ENCODE measurements at regions not wholly inside any gene's neighbourhood (a gene's known extent, or its start where the extent isn't known, plus 50 kb on each side); places are given as distances from the start of the nearest gene placed in this dataset.

GRCh38 chr15:50828610-50829206, 63.2 kb upstream of the SPPL2A start:
- FAIRE-seq (no peak), DNase-seq (peak; percentile 75 to 79)
- no peak overlapping the region for H3K4me3 ChIP-seq (ENCODE audit: low read depth in 1 of 3, low read length in 3 of 3)
- H3K27ac ChIP-seq (ENCODE audit: low read depth in 1 of 3, low read length in 2 of 3) = no peak overlapping the region
- 15 to 31% (median 18%) methylated on average over 4 of the region's 4 CpGs for WGBS, 3 donors
- H3K36me3 ChIP-seq (ENCODE audit: control insufficient read depth in 3 of 3, insufficient read depth in 2 of 3, low read depth in 1 of 3, low read length in 3 of 3) = no peaks in the 10 kb centered on the region
- H3K27me3 ChIP-seq (ENCODE audit: control insufficient read depth in 3 of 3, insufficient read depth in 3 of 3, low read length in 3 of 3) = no peaks in the 10 kb centered on the region
- peaks cover 0 to 2% (median 0%) of the 10 kb centered on the region in 3 donors for H3K4me1 ChIP-seq (ENCODE audit: control insufficient read depth in 3 of 3, insufficient read depth in 2 of 3, low read depth in 1 of 3, low read length in 2 of 3)
- no peaks in the 10 kb centered on the region for H3K9me3 ChIP-seq (ENCODE audit: control insufficient read depth in 2 of 2, insufficient read depth in 1 of 2, low read depth in 1 of 2, low read length in 1 of 2)

- H3K27me3 ChIP-seq (ENCODE audit: control insufficient read depth in 3 of 3, insufficient read depth in 3 of 3, low read length in 3 of 3) = no peaks in the 10 kb centered on the region
- peaks cover 0 to 2% (median 0%) of the 10 kb centered on the region in 3 donors for H3K4me1 ChIP-seq (ENCODE audit: control insufficient read depth in 3 of 3, insufficient read depth in 2 of 3, low read depth in 1 of 3, low read length in 2 of 3)
- DNase-seq (no peak), FAIRE-seq (no peak)
- H3K9me3 ChIP-seq (ENCODE audit: control insufficient read depth in 2 of 2, insufficient read depth in 1 of 2, low read depth in 1 of 2, low read length in 1 of 2) = no peaks in the 10 kb centered on the region
- H3K36me3 ChIP-seq (ENCODE audit: control insufficient read depth in 3 of 3, insufficient read depth in 2 of 3, low read depth in 1 of 3, low read length in 3 of 3) = no peaks in the 10 kb centered on the region
- H3K27ac ChIP-seq (ENCODE audit: low read depth in 1 of 3, low read length in 2 of 3) = no peak overlapping the region
- WGBS, 3 donors = 58 to 68% (median 68%) methylated on average over 1 of the region's 1 CpG
- H3K4me3 ChIP-seq (ENCODE audit: low read depth in 1 of 3, low read length in 3 of 3) = no peak overlapping the region
Observed at GRCh38 chr15:50825946-50826345, 60.4 kb upstream of the SPPL2A start.

DNA sequence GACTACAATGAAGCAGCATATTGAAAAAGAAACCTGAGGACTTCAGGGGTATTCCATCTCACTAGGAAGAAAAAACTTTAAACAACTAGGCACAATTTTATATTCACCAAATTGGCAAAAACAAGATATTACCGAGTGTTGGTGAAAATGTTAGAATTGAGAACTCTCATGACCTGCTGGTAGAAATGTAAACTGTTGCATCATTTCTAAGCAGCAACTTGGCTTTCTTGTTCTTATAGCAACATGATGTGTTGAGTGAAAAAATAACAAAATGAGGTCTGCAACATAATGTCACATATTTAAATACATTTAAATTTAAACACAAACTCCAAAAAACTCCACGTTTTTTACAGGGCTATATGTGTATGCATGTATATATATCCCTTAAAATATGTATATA, 59.0 kb upstream of the SPPL2A start:
- Histone ChIP-seq H3K27ac (ENCODE audit: low read depth in 1 of 3, low read length in 2 of 3) (no peak overlapping the region), H3K9me3 (ENCODE audit: control insufficient read depth in 2 of 2, insufficient read depth in 1 of 2, low read depth in 1 of 2, low read length in 1 of 2) (no peaks in the 10 kb centered on the region), H3K4me3 (ENCODE audit: low read depth in 1 of 3, low read length in 3 of 3) (no peak overlapping the region), H3K4me1 (ENCODE audit: control insufficient read depth in 3 of 3, insufficient read depth in 2 of 3, low read depth in 1 of 3, low read length in 2 of 3) (peaks cover 0 to 2% (median 0%) of the 10 kb centered on the region in 3 donors), H3K27me3 (ENCODE audit: control insufficient read depth in 3 of 3, insufficient read depth in 3 of 3, low read length in 3 of 3) (no peaks in the 10 kb centered on the region), H3K36me3 (ENCODE audit: control insufficient read depth in 3 of 3, insufficient read depth in 2 of 3, low read depth in 1 of 3, low read length in 3 of 3) (no peaks in the 10 kb centered on the region)
- 69 to 80% (median 79%) methylated on average over 2 of the region's 2 CpGs for WGBS, 3 donors
- DNase-seq = no peak
- FAIRE-seq = no peak

DNA sequence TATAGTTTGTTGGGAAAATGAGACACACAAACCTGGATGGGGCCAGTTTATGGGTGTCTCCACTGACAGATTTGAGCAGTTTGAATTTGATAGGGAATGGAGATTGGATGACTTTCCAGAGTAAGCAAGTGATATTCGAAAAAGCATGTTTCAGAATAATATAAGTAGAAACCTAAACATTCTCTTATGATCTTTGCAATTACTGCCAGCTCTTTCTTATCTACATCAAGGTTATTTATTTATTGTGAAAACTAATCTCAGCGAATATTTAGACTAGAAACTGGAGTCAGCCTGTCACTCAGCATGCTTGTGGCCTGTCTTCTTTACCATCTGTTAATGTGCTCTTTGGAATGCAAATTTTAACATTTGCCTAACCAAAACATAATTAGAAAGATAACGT, 57.8 kb upstream of the SPPL2A start:
- Histone ChIP-seq H3K9me3 (ENCODE audit: control insufficient read depth in 2 of 2, insufficient read depth in 1 of 2, low read depth in 1 of 2, low read length in 1 of 2) (no peaks in the 10 kb centered on the region), H3K4me1 (ENCODE audit: control insufficient read depth in 3 of 3, insufficient read depth in 2 of 3, low read depth in 1 of 3, low read length in 2 of 3) (no peaks in the 10 kb centered on the region), H3K36me3 (ENCODE audit: control insufficient read depth in 3 of 3, insufficient read depth in 2 of 3, low read depth in 1 of 3, low read length in 3 of 3) (no peaks in the 10 kb centered on the region), H3K27me3 (ENCODE audit: control insufficient read depth in 3 of 3, insufficient read depth in 3 of 3, low read length in 3 of 3) (no peaks in the 10 kb centered on the region), H3K4me3 (ENCODE audit: low read depth in 1 of 3, low read length in 3 of 3) (no peak overlapping the region), H3K27ac (ENCODE audit: low read depth in 1 of 3, low read length in 2 of 3) (no peak overlapping the region)
- FAIRE-seq = no peak
- WGBS, 3 donors = 28 to 43% (median 42%) methylated on average over 3 of the region's 3 CpGs
- DNase-seq = no peak

GRCh38 chr15:50821476-50821875, 56.0 kb upstream of the SPPL2A start:
- no peak for DNase-seq
- H3K4me1 ChIP-seq (ENCODE audit: control insufficient read depth in 3 of 3, insufficient read depth in 2 of 3, low read depth in 1 of 3, low read length in 2 of 3) = no peaks in the 10 kb centered on the region
- FAIRE-seq = no peak
- H3K36me3 ChIP-seq (ENCODE audit: control insufficient read depth in 3 of 3, insufficient read depth in 2 of 3, low read depth in 1 of 3, low read length in 3 of 3) = no peaks in the 10 kb centered on the region
- H3K4me3 ChIP-seq (ENCODE audit: low read depth in 1 of 3, low read length in 3 of 3) = no peak overlapping the region
- H3K9me3 ChIP-seq (ENCODE audit: control insufficient read depth in 2 of 2, insufficient read depth in 1 of 2, low read depth in 1 of 2, low read length in 1 of 2) = no peaks in the 10 kb centered on the region
- 71 to 93% (median 76%) methylated on average over 3 of the region's 3 CpGs for WGBS, 3 donors
- H3K27me3 ChIP-seq (ENCODE audit: control insufficient read depth in 3 of 3, insufficient read depth in 3 of 3, low read length in 3 of 3) = no peaks in the 10 kb centered on the region
- no peak overlapping the region for H3K27ac ChIP-seq (ENCODE audit: low read depth in 1 of 3, low read length in 2 of 3)

- Histone ChIP-seq H3K27me3 (ENCODE audit: control insufficient read depth in 3 of 3, insufficient read depth in 3 of 3, low read length in 3 of 3) (no peaks in the 10 kb centered on the region), H3K4me3 (ENCODE audit: low read depth in 1 of 3, low read length in 3 of 3) (no peak overlapping the region), H3K27ac (ENCODE audit: low read depth in 1 of 3, low read length in 2 of 3) (no peak overlapping the region), H3K9me3 (ENCODE audit: control insufficient read depth in 2 of 2, insufficient read depth in 1 of 2, low read depth in 1 of 2, low read length in 1 of 2) (no peaks in the 10 kb centered on the region), H3K36me3 (ENCODE audit: control insufficient read depth in 3 of 3, insufficient read depth in 2 of 3, low read depth in 1 of 3, low read length in 3 of 3) (no peaks in the 10 kb centered on the region), H3K4me1 (ENCODE audit: control insufficient read depth in 3 of 3, insufficient read depth in 2 of 3, low read depth in 1 of 3, low read length in 2 of 3) (no peaks in the 10 kb centered on the region)
- DNase-seq (no peak), FAIRE-seq (no peak)
- 87 to 93% (median 89%) methylated on average over 6 of the region's 6 CpGs for WGBS, 3 donors
Observed at GRCh38 chr15:50820808-50821382, 55.4 kb upstream of the SPPL2A start.

GRCh38 chr15:50819344-50819743, 53.8 kb upstream of the SPPL2A start:
- FAIRE-seq = no peak
- H3K4me1 ChIP-seq (ENCODE audit: control insufficient read depth in 3 of 3, insufficient read depth in 2 of 3, low read depth in 1 of 3, low read length in 2 of 3) = no peaks in the 10 kb centered on the region
- H3K27me3 ChIP-seq (ENCODE audit: control insufficient read depth in 3 of 3, insufficient read depth in 3 of 3, low read length in 3 of 3) = no peaks in the 10 kb centered on the region
- H3K36me3 ChIP-seq (ENCODE audit: control insufficient read depth in 3 of 3, insufficient read depth in 2 of 3, low read depth in 1 of 3, low read length in 3 of 3) = no peaks in the 10 kb centered on the region
- no peak overlapping the region for H3K27ac ChIP-seq (ENCODE audit: low read depth in 1 of 3, low read length in 2 of 3)
- H3K9me3 ChIP-seq (ENCODE audit: control insufficient read depth in 2 of 2, insufficient read depth in 1 of 2, low read depth in 1 of 2, low read length in 1 of 2) = no peaks in the 10 kb centered on the region
- DNase-seq = no peak
- no peak overlapping the region for H3K4me3 ChIP-seq (ENCODE audit: low read depth in 1 of 3, low read length in 3 of 3)

- no peaks in the 10 kb centered on the region for H3K27me3 ChIP-seq (ENCODE audit: control insufficient read depth in 3 of 3, insufficient read depth in 3 of 3, low read length in 3 of 3)
- no peak overlapping the region for H3K4me3 ChIP-seq (ENCODE audit: low read depth in 1 of 3, low read length in 3 of 3)
- FAIRE-seq = no peak
- 29 to 61% (median 36%) methylated on average over 5 of the region's 5 CpGs for WGBS, 3 donors
- peak; percentile 56 to 89 for DNase-seq
- H3K36me3 ChIP-seq (ENCODE audit: control insufficient read depth in 3 of 3, insufficient read depth in 2 of 3, low read depth in 1 of 3, low read length in 3 of 3) = no peaks in the 10 kb centered on the region
- no peaks in the 10 kb centered on the region for H3K4me1 ChIP-seq (ENCODE audit: control insufficient read depth in 3 of 3, insufficient read depth in 2 of 3, low read depth in 1 of 3, low read length in 2 of 3)
- no peaks in the 10 kb centered on the region for H3K9me3 ChIP-seq (ENCODE audit: control insufficient read depth in 2 of 2, insufficient read depth in 1 of 2, low read depth in 1 of 2, low read length in 1 of 2)
- peak overlapping the region in 2 of 3 donors; percentile 22 to 55 for H3K27ac ChIP-seq (ENCODE audit: low read depth in 1 of 3, low read length in 2 of 3)
Observed at GRCh38 chr15:50815958-50816590, 50.6 kb upstream of the SPPL2A start.

All from small intestine (tissue), 7 donors.